Mesendoderm (in vitro differentiated cells): ENCODE measurements at regions not wholly inside any gene's neighbourhood (a gene's known extent, or its start where the extent isn't known, plus 50 kb on each side); places are given as distances from the start of the nearest gene placed in this dataset.

Experiments used
- DNase-seq: peaks from one replicate; pipeline ENCODE4 v3.0.0; 2013
- H2AK5ac ChIP-seq: 2 replicates; pipeline ENCODE4 v1.6.1; 2013; ENCODE audit warnings: low read length, inconsistent platforms
- H2BK120ac ChIP-seq: 2 replicates; pipeline ENCODE4 v1.6.1; 2013; ENCODE audit warnings: low read depth, mild to moderate bottlenecking, low read length, moderate library complexity, mixed read lengths
- H2BK15ac ChIP-seq: replicated peaks from 2 replicates; pipeline ENCODE4 v1.6.1; 2013; ENCODE audit warnings: low read depth, mild to moderate bottlenecking, moderate library complexity
- H2BK5ac ChIP-seq: 2 replicates; pipeline ENCODE4 v1.6.1; 2013; ENCODE audit warnings: low read length, inconsistent platforms
- H3K18ac ChIP-seq: 2 replicates; pipeline ENCODE4 v1.6.1; 2013; ENCODE audit warnings: mild to moderate bottlenecking, low read length, mixed read lengths
- H3K23ac ChIP-seq: one replicate; pipeline ENCODE4 v1.6.1; 2013; ENCODE audit warnings: low read length
- H3K27ac ChIP-seq: 2 replicates; pipeline ENCODE4 v1.5.1; 2013; ENCODE audit warnings: low read depth, mild to moderate bottlenecking, inconsistent platforms, low read length, moderate library complexity
- H3K27me3 ChIP-seq: 2 replicates; pipeline ENCODE4 v1.6.1; 2013; ENCODE audit warnings: low read length, control low read depth, mild to moderate bottlenecking, inconsistent platforms; ENCODE audit not compliant: insufficient read depth, poor library complexity
- H3K36me3 ChIP-seq: 2 replicates; pipeline ENCODE4 v1.6.1; 2013; ENCODE audit warnings: low read length, inconsistent platforms; ENCODE audit not compliant: control insufficient read depth, insufficient read depth
- H3K4ac ChIP-seq: one replicate; pipeline ENCODE4 v1.6.1; 2013; ENCODE audit warnings: low read depth, mild to moderate bottlenecking, low read length, moderate library complexity
- H3K4me1 ChIP-seq: 2 replicates; pipeline ENCODE4 v1.6.1; 2013; ENCODE audit warnings: low read depth, low read length, inconsistent platforms; ENCODE audit not compliant: control insufficient read depth
- H3K4me2 ChIP-seq: 2 replicates; pipeline ENCODE4 v1.6.1; 2013; ENCODE audit warnings: low read length
- H3K4me3 ChIP-seq: 2 replicates; pipeline ENCODE4 v1.5.1; 2013; ENCODE audit warnings: mild to moderate bottlenecking, low read length
- H3K56ac ChIP-seq: one replicate; pipeline ENCODE4 v1.6.1; 2013; ENCODE audit warnings: low read length
- H3K79me1 ChIP-seq: 2 replicates; pipeline ENCODE4 v1.6.1; 2013; ENCODE audit warnings: low read length, inconsistent platforms
- H3K79me2 ChIP-seq: 2 replicates; pipeline ENCODE4 v1.6.1; 2013; ENCODE audit warnings: mild to moderate bottlenecking, low read length; ENCODE audit not compliant: control insufficient read depth, insufficient read depth
- H3K9ac ChIP-seq: 2 replicates; pipeline ENCODE4 v1.6.1; 2013; ENCODE audit warnings: low read length, inconsistent platforms
- H4K5ac ChIP-seq: one replicate; pipeline ENCODE4 v1.6.1; 2013; ENCODE audit warnings: low read length
- H4K8ac ChIP-seq: one replicate; pipeline ENCODE4 v1.6.1; 2013; ENCODE audit warnings: low read depth, mild to moderate bottlenecking, control low read depth, low read length, moderate library complexity
- WGBS: extraction: QIAGEN DNeasy Blood & Tissue Kit; methylation state at CpG from one replicate; pipeline ENCODE4 v1.1.7; 2013; ENCODE audit warnings: low lambda C conversion rate, missing lambda C conversion rate; ENCODE audit not compliant: insufficient coverage; ENCODE audit errors: extremely low coverage; 5-methylcytosine and 5-hydroxymethylcytosine counted together

DNA sequence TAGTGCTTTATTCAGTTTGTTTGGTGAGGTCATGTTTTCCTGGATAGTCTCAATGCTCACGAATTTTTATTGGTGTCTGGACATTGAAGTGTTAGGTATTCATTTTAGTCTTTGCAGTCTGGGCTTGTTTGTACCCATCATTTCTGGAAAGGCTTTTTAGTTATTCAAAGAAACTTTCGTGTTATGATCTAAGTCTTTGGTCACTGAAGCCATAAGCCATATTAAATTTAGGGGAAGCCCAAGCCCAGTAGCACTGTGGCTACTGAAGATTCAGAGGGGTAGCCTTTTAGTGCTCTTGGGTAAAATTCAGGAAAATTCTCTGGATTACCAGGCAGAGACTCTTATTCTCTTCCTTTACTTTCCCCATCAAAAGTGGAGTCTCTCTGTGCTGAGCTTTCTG lies 56.2 kb upstream of the PEX5L start:
- no peak overlapping the region for H2BK120ac ChIP-seq
- H3K4me3 ChIP-seq = no peak overlapping the region
- no peak overlapping the region for H3K4ac ChIP-seq
- H3K79me2 ChIP-seq = no peaks in the 10 kb centered on the region
- no peak overlapping the region for H3K23ac ChIP-seq
- H4K8ac ChIP-seq = no peak overlapping the region
- no peak overlapping the region for H3K4me2 ChIP-seq
- WGBS = no CpG with 5 or more reads among the region's 2 CpGs
- H3K4me1 ChIP-seq = no peaks in the 10 kb centered on the region
- H4K5ac ChIP-seq = no peak overlapping the region
- no peak overlapping the region for H2BK15ac ChIP-seq
- no peak overlapping the region for H3K18ac ChIP-seq
- H3K56ac ChIP-seq = no peak overlapping the region
- H3K9ac ChIP-seq = no peak overlapping the region
- no peaks in the 10 kb centered on the region for H3K27me3 ChIP-seq
- no peaks in the 10 kb centered on the region for H3K79me1 ChIP-seq
- H3K27ac ChIP-seq = no peak overlapping the region
- no peaks in the 10 kb centered on the region for H3K36me3 ChIP-seq
- H2AK5ac ChIP-seq = no peak overlapping the region
- H2BK5ac ChIP-seq = no peak overlapping the region
- DNase-seq = no peak

DNA sequence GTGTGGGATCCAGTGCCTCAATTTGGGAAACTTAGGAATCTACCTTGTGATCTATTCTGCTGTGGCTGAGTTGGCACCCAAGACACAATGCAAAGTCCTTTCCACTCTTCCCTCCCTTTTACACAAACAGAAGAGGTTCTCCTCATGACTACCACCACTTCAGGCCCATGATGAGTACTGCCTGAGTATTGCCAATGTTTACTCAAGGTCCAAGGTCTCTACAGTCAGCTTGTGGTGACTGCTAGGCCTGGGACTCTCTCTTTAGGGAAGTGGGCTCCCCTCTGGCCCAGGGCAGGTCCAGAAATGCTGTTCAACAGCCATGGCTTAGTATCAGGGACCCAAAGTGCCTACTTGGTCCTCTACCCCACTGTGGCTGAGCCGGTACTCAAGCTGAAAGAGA lies 56.8 kb upstream of the PEX5L start:
- Histone ChIP-seq H2BK120ac (no peak overlapping the region), H3K4me2 (no peak overlapping the region), H3K18ac (no peak overlapping the region), H3K27me3 (no peaks in the 10 kb centered on the region), H3K4me3 (no peak overlapping the region), H4K5ac (no peak overlapping the region), H3K23ac (no peak overlapping the region), H2BK5ac (no peak overlapping the region), H2AK5ac (no peak overlapping the region), H3K79me2 (no peaks in the 10 kb centered on the region), H3K36me3 (no peaks in the 10 kb centered on the region), H3K56ac (no peak overlapping the region), H4K8ac (no peak overlapping the region), H3K4me1 (no peaks in the 10 kb centered on the region), H3K79me1 (no peaks in the 10 kb centered on the region), H3K27ac (no peak overlapping the region), H3K9ac (no peak overlapping the region), H3K4ac (no peak overlapping the region), H2BK15ac (no peak overlapping the region)
- WGBS = no CpG with 5 or more reads among the region's 1 CpG
- DNase-seq = no peak

DNA sequence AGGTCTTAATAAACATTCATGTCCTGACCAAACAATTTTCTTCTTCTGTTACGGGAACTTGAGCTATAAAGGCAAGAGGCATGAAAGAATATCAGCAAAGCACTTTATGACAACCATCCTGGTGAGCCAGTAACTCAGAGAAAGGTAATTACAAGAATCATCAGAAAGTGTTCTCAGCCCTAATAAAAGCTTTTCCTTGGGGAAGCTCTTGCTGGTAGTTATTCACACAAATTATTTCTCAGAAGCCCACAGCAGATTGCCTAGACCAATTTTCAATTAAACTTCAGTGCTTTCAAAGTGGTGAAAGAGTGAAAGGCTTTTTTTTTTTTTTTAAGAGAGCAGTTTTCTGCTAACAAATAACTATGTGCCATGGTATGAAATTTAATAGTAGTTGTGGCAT lies 60.9 kb upstream of the PEX5L start:
- WGBS = no CpG with 5 or more reads among the region's 1 CpG
- H3K18ac ChIP-seq = no peak overlapping the region
- no peak overlapping the region for H3K4ac ChIP-seq
- no peak overlapping the region for H2BK120ac ChIP-seq
- no peak overlapping the region for H3K9ac ChIP-seq
- H3K36me3 ChIP-seq = no peaks in the 10 kb centered on the region
- H2BK15ac ChIP-seq = peak overlapping the region; percentile 36
- no peak for DNase-seq
- no peak overlapping the region for H3K27ac ChIP-seq
- H3K27me3 ChIP-seq = no peaks in the 10 kb centered on the region
- H4K5ac ChIP-seq = no peak overlapping the region
- H3K79me1 ChIP-seq = no peaks in the 10 kb centered on the region
- H3K4me2 ChIP-seq = no peak overlapping the region
- no peak overlapping the region for H4K8ac ChIP-seq
- H3K56ac ChIP-seq = no peak overlapping the region
- H3K4me1 ChIP-seq = no peaks in the 10 kb centered on the region
- no peak overlapping the region for H3K23ac ChIP-seq
- no peak overlapping the region for H2BK5ac ChIP-seq
- H2AK5ac ChIP-seq = no peak overlapping the region
- H3K79me2 ChIP-seq = no peaks in the 10 kb centered on the region
- no peak overlapping the region for H3K4me3 ChIP-seq

DNA sequence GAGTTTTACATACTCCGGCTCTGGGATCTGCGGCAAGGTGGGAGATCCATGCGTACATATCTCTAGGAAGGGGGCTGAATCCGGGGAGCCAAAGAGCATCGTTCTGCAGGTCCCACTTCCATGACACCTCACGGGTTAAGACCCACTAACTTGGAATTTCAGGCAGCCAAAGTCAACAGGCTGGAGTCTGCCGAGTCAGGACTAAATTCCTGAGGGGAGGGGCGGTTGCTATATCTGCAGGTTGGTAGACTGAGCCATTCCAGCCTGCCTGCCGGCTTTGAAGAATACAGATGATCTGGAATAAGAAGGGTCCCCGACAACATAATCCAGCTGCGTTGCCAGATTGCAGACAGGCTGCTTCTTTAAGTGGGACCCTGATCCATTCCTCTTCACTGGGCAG lies 65.4 kb upstream of the PEX5L start:
- Histone ChIP-seq H3K79me1 (no peaks in the 10 kb centered on the region), H3K36me3 (no peaks in the 10 kb centered on the region), H3K23ac (no peak overlapping the region), H2BK120ac (no peak overlapping the region), H3K27ac (no peak overlapping the region), H3K18ac (no peak overlapping the region), H3K4me3 (no peak overlapping the region), H4K8ac (no peak overlapping the region), H3K56ac (no peak overlapping the region), H2AK5ac (no peak overlapping the region), H2BK5ac (no peak overlapping the region), H2BK15ac (no peak overlapping the region), H4K5ac (no peak overlapping the region), H3K4me2 (no peak overlapping the region), H3K9ac (no peak overlapping the region), H3K4me1 (no peaks in the 10 kb centered on the region), H3K4ac (no peak overlapping the region), H3K27me3 (no peaks in the 10 kb centered on the region), H3K79me2 (no peaks in the 10 kb centered on the region)
- peak; percentile 87 for DNase-seq
- WGBS = no CpG with 5 or more reads among the region's 11 CpGs

DNA sequence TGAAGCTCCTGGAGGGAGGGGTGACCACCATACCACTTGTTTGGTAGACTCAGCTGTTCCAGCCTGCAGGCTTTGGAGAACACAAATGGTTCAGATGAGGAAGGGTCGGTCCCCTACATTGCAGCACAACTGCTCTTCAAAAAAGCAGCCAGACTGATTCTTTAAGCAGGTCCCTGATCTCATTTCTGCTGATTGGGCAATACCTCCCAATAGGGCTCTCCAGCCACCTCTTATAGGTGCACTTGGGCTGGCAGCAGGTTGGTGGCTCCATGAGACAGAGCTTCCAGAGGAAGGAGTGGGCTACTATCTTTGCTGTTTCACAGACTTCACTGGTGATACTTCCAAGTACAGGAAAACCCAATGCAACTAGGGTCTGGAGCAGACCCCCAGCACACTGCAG lies 65.9 kb upstream of the PEX5L start:
- H2BK15ac ChIP-seq = no peak overlapping the region
- H3K4me2 ChIP-seq = no peak overlapping the region
- H3K4me1 ChIP-seq = no peaks in the 10 kb centered on the region
- no peak overlapping the region for H2AK5ac ChIP-seq
- H3K4ac ChIP-seq = no peak overlapping the region
- H3K4me3 ChIP-seq = no peak overlapping the region
- no peak overlapping the region for H3K18ac ChIP-seq
- H3K36me3 ChIP-seq = no peaks in the 10 kb centered on the region
- no peaks in the 10 kb centered on the region for H3K27me3 ChIP-seq
- H3K9ac ChIP-seq = no peak overlapping the region
- no CpG with 5 or more reads among the region's 1 CpG for WGBS
- no peak overlapping the region for H2BK5ac ChIP-seq
- H3K79me2 ChIP-seq = no peaks in the 10 kb centered on the region
- DNase-seq = peak; percentile 13
- H4K8ac ChIP-seq = no peak overlapping the region
- H4K5ac ChIP-seq = no peak overlapping the region
- H3K23ac ChIP-seq = no peak overlapping the region
- no peak overlapping the region for H3K27ac ChIP-seq
- H3K79me1 ChIP-seq = no peaks in the 10 kb centered on the region
- no peak overlapping the region for H2BK120ac ChIP-seq
- H3K56ac ChIP-seq = no peak overlapping the region

DNA sequence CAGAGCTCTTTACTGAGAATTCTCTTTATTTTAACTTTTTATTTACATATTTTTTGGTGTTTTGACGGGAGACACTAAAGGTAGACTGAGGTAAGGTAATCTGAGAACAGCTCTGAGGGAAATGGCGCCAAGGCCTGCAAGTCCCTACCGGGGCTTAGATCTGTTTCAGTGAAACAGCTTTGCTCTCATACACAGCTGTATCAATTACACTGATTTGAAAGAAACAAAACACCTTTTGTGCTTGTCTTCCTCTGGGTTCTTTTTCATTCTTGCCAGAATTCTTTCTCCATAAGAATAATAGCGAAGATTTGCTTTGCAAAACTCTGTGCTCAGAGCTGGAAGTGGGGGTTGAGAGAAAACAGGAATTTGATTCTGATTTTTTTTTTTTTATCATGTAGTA lies 79.5 kb upstream of the PEX5L start:
- Histone ChIP-seq H3K36me3 (no peaks in the 10 kb centered on the region), H2AK5ac (no peak overlapping the region), H3K79me1 (no peaks in the 10 kb centered on the region), H3K27me3 (no peaks in the 10 kb centered on the region), H4K5ac (no peak overlapping the region), H3K23ac (no peak overlapping the region), H3K4me3 (no peak overlapping the region), H3K4me2 (no peak overlapping the region), H3K9ac (no peak overlapping the region), H3K27ac (no peak overlapping the region), H3K4ac (no peak overlapping the region), H2BK120ac (no peak overlapping the region), H3K56ac (no peak overlapping the region), H3K79me2 (no peaks in the 10 kb centered on the region), H2BK5ac (no peak overlapping the region), H3K4me1 (no peaks in the 10 kb centered on the region), H2BK15ac (no peak overlapping the region), H3K18ac (no peak overlapping the region), H4K8ac (no peak overlapping the region)
- DNase-seq = no peak
- no CpG with 5 or more reads among the region's 4 CpGs for WGBS
